ENCODE measurements at regions not wholly inside any gene's neighbourhood (a gene's known extent, or its start where the extent isn't known, plus 50 kb on each side); places are given as distances from the start of the nearest gene placed in this dataset.

DNA sequence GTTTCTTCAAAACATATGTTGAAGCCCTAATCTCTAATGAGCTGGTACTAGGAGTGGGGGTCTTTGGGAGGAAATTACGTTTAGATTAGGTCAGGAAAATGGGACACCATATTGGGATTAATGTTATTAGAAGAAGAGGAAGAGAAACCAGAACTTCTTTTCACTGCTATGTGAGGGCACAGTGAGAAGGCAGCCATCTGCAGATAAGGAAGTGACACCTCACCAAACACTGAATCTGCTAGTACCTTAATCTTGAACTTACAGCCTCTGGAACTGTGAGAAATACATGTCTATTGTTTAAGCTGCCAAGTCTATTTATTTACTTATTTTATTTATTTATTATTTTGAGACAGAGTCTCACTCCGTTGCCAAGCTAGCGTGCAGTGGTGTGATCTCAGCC is 482.4 kb downstream of the CDY2B start:
- no peak for TF ChIP-seq TAF1 (conservative IDR thresholded peaks at IDR 0.05)
- TF ChIP-seq FOXA1 (IDR thresholded peaks at IDR 0.05) = no peak
- TF ChIP-seq, protein P1, sequence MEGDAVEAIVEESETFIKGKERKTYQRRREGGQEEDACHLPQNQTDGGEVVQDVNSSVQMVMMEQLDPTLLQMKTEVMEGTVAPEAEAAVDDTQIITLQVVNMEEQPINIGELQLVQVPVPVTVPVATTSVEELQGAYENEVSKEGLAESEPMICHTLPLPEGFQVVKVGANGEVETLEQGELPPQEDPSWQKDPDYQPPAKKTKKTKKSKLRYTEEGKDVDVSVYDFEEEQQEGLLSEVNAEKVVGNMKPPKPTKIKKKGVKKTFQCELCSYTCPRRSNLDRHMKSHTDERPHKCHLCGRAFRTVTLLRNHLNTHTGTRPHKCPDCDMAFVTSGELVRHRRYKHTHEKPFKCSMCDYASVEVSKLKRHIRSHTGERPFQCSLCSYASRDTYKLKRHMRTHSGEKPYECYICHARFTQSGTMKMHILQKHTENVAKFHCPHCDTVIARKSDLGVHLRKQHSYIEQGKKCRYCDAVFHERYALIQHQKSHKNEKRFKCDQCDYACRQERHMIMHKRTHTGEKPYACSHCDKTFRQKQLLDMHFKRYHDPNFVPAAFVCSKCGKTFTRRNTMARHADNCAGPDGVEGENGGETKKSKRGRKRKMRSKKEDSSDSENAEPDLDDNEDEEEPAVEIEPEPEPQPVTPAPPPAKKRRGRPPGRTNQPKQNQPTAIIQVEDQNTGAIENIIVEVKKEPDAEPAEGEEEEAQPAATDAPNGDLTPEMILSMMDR (IDR thresholded peaks at IDR 0.05; ENCODE audit: low read depth, low read length, missing input control) = no peak
- Histone ChIP-seq H3K4me1 (ENCODE audit: control insufficient read depth in 4 of 4, insufficient read depth in 4 of 4, low read length in 3 of 4) (peaks cover 0 to 1% (median 0%) of the 10 kb centered on the region in 4 donors), H3K27ac (ENCODE audit: low read depth in 1 of 2, low read length in 2 of 2) (no peak overlapping the region), H3K36me3 (ENCODE audit: control insufficient read depth in 4 of 4, insufficient read depth in 3 of 4, low read depth in 1 of 4, low read length in 3 of 4) (no peaks in the 10 kb centered on the region), H3K9ac (ENCODE audit: low read depth in 1 of 2, low read length in 2 of 2) (no peak overlapping the region), H3K9me3 (ENCODE audit: control insufficient read depth in 4 of 4, low read length in 3 of 4) (no peaks in the 10 kb centered on the region), H3K27me3 (ENCODE audit: control insufficient read depth in 4 of 4, insufficient read depth in 4 of 4, low read length in 3 of 4) (no peaks in the 10 kb centered on the region), H3K4me3 (ENCODE audit: low read depth in 1 of 3, low read length in 3 of 3) (no peak overlapping the region)
- no peak for DNase-seq (ENCODE audit: low spot score)
- 53% methylated on average over 3 of the region's 3 CpGs for WGBS

DNA sequence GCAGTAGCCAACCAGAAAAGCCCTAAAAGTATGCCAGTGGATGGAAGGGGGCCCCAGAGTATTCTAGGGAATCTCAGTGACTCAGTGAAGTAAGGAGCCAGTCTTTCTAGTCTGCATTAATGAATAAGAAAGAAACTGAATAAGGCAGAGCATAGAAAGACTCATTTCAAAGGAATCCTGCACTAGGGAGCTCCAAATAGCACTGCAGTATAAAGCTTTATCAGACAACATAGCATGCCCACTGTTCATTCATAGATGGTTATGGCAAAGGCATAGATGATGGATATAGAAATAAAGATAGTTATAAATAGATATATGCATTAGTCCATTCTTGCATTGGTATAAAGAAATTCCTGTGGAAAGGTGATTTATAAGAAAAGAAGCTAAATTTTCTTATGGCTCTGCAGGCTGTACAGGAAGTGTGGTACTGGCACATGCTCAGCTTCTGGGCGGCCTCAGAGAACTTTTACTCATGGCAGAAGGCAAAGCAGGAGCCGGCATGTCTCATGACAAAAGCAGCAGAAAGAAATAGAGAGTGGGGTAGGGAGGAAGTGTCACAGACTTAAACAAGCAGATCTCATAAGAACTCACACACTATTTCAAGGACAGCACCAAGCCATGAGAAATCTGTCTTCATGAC is 498.5 kb downstream of the CDY2B start:
- no peaks in the 10 kb centered on the region for H3K27me3 ChIP-seq (ENCODE audit: control insufficient read depth in 4 of 4, insufficient read depth in 4 of 4, low read length in 3 of 4)
- no peaks in the 10 kb centered on the region for H3K36me3 ChIP-seq (ENCODE audit: control insufficient read depth in 4 of 4, insufficient read depth in 3 of 4, low read depth in 1 of 4, low read length in 3 of 4)
- H3K9me3 ChIP-seq (ENCODE audit: control insufficient read depth in 4 of 4, low read length in 3 of 4) = no peaks in the 10 kb centered on the region
- WGBS = 77% methylated on average over 2 of the region's 2 CpGs
- no peak overlapping the region for H3K4me3 ChIP-seq (ENCODE audit: low read depth in 1 of 3, low read length in 3 of 3)
- no peak overlapping the region for H3K27ac ChIP-seq (ENCODE audit: low read depth in 1 of 2, low read length in 2 of 2)
- no peak for DNase-seq (ENCODE audit: low spot score)
- H3K4me1 ChIP-seq (ENCODE audit: control insufficient read depth in 4 of 4, insufficient read depth in 4 of 4, low read length in 3 of 4) = no peaks in the 10 kb centered on the region
- no peak overlapping the region for H3K9ac ChIP-seq (ENCODE audit: low read depth in 1 of 2, low read length in 2 of 2)
- TF ChIP-seq FOXA1 (IDR thresholded peaks at IDR 0.05) (no peak), FOXA2 (IDR thresholded peaks at IDR 0.05) (no peak), EGR1 (IDR thresholded peaks at IDR 0.05; ENCODE audit: low read depth in 2 of 2) (no peak), RXRA (IDR thresholded peaks at IDR 0.05) (no peak), TAF1 (conservative IDR thresholded peaks at IDR 0.05) (no peak), JUND (IDR thresholded peaks at IDR 0.05) (no peak), HNF4G (IDR thresholded peaks at IDR 0.05) (no peak), RAD21 (IDR thresholded peaks at IDR 0.05) (no peak), SP1 (IDR thresholded peaks at IDR 0.05) (no peak)
- TF ChIP-seq, protein P2, sequence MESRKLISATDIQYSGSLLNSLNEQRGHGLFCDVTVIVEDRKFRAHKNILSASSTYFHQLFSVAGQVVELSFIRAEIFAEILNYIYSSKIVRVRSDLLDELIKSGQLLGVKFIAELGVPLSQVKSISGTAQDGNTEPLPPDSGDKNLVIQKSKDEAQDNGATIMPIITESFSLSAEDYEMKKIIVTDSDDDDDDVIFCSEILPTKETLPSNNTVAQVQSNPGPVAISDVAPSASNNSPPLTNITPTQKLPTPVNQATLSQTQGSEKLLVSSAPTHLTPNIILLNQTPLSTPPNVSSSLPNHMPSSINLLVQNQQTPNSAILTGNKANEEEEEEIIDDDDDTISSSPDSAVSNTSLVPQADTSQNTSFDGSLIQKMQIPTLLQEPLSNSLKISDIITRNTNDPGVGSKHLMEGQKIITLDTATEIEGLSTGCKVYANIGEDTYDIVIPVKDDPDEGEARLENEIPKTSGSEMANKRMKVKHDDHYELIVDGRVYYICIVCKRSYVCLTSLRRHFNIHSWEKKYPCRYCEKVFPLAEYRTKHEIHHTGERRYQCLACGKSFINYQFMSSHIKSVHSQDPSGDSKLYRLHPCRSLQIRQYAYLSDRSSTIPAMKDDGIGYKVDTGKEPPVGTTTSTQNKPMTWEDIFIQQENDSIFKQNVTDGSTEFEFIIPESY (IDR thresholded peaks at IDR 0.05) = no peak
- TF ChIP-seq, protein P3, sequence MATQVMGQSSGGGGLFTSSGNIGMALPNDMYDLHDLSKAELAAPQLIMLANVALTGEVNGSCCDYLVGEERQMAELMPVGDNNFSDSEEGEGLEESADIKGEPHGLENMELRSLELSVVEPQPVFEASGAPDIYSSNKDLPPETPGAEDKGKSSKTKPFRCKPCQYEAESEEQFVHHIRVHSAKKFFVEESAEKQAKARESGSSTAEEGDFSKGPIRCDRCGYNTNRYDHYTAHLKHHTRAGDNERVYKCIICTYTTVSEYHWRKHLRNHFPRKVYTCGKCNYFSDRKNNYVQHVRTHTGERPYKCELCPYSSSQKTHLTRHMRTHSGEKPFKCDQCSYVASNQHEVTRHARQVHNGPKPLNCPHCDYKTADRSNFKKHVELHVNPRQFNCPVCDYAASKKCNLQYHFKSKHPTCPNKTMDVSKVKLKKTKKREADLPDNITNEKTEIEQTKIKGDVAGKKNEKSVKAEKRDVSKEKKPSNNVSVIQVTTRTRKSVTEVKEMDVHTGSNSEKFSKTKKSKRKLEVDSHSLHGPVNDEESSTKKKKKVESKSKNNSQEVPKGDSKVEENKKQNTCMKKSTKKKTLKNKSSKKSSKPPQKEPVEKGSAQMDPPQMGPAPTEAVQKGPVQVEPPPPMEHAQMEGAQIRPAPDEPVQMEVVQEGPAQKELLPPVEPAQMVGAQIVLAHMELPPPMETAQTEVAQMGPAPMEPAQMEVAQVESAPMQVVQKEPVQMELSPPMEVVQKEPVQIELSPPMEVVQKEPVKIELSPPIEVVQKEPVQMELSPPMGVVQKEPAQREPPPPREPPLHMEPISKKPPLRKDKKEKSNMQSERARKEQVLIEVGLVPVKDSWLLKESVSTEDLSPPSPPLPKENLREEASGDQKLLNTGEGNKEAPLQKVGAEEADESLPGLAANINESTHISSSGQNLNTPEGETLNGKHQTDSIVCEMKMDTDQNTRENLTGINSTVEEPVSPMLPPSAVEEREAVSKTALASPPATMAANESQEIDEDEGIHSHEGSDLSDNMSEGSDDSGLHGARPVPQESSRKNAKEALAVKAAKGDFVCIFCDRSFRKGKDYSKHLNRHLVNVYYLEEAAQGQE (IDR thresholded peaks at IDR 0.05) = no peak
- TF ChIP-seq, protein P4, sequence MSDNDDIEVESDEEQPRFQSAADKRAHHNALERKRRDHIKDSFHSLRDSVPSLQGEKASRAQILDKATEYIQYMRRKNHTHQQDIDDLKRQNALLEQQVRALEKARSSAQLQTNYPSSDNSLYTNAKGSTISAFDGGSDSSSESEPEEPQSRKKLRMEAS (IDR thresholded peaks at IDR 0.05) = no peak
- TF ChIP-seq, protein P5, sequence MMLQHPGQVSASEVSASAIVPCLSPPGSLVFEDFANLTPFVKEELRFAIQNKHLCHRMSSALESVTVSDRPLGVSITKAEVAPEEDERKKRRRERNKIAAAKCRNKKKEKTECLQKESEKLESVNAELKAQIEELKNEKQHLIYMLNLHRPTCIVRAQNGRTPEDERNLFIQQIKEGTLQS (IDR thresholded peaks at IDR 0.05) = no peak

All from liver (tissue), 8 donors.